Heart right ventricle (tissue), 16 donors: ENCODE measurements at regions not wholly inside any gene's neighbourhood (a gene's known extent, or its start where the extent isn't known, plus 50 kb on each side); places are given as distances from the start of the nearest gene placed in this dataset.

Source experiments
- ATAC-seq, 8 donors: fragments of 200-7000 bp; cut with Tn5 transposase; one replicate each; pipeline ENCODE4 v1.9.1; 2020; ENCODE audit warnings: mild to moderate bottlenecking in 8 of 8, moderate library complexity in 8 of 8, moderate number of reproducible peaks in 1 of 8
- DNase-seq, 2 donors: peaks; one replicate each; pipeline ENCODE4 v3.0.0-alpha.2; 2020
- H3K27ac ChIP-seq, 10 donors: fragments of 200-600 bp; sonication (generic) in 2 of 10; one replicate each; pipeline versions ENCODE4 v1.5.0 to v1.8.0; 2020 to 2022; ENCODE audit warnings: mild to moderate bottlenecking in 3 of 10
- H3K27me3 ChIP-seq, 7 donors: fragments of 200-600 bp; one replicate each; pipeline ENCODE4 v1.8.0; 2021 to 2022; ENCODE audit warnings: mild to moderate bottlenecking in 2 of 7
- H3K36me3 ChIP-seq, 9 donors: fragments of 200-600 bp; sonication (generic) in 1 of 9; one replicate each; pipeline versions ENCODE4 v1.5.0 to v1.8.0; 2020 to 2022; ENCODE audit warnings: mild to moderate bottlenecking in 2 of 9
- H3K4me1 ChIP-seq, 9 donors: fragments of 200-600 bp; sonication (generic) in 1 of 9; one replicate each; pipeline versions ENCODE4 v1.5.0 to v1.8.0; 2020 to 2022; ENCODE audit warnings: mild to moderate bottlenecking in 4 of 9
- H3K4me3 ChIP-seq, 10 donors: fragments of 200-600 bp; sonication (generic) in 2 of 10; one replicate each; pipeline versions ENCODE4 v1.5.0 to v1.8.0; 2020 to 2022; ENCODE audit warnings: mild to moderate bottlenecking in 7 of 10, moderate library complexity in 2 of 10
- H3K9me3 ChIP-seq, 11 donors: fragments of 200-600 bp in 10 of 11; sonication (generic) in 2 of 11; one replicate each; pipeline versions ENCODE4 v1.5.0 to v1.8.0; 2013 to 2022; ENCODE audit warnings: mild to moderate bottlenecking in 2 of 11, control low read depth in 1 of 11, moderate library complexity in 1 of 11
- CTCF ChIP-seq, 9 donors: fragments of 200-600 bp; sonication (generic) in 2 of 9; IDR thresholded peaks; one replicate each; pipeline versions ENCODE4 v1.5.0 to v1.8.0; 2021 to 2022; ENCODE audit warnings: antibody characterized with exemption in 9 of 9, mild to moderate bottlenecking in 5 of 9, moderate library complexity in 1 of 9
- WGBS, 2 donors: extraction: QIAGEN DNeasy Blood & Tissue Kit; methylation state at CpG; one replicate each; pipeline ENCODE4 v1.1.7; 2013; ENCODE audit warnings: inconsistent platforms in 1 of 2; 5-methylcytosine and 5-hydroxymethylcytosine counted together
- intact Hi-C, 10 donors: fragments of 100-400 bp; cut with DNase I; formaldehyde crosslinking; loops; one replicate each; pipeline versions ENCODE4 v1.11.1 to v1.14.2; 2022
- donor health status: Arrhythmogenic right ventricular cardiomyopathy.
- donor health status: ischemic (EF 13 %, LVEDD 7.1; RV severe dilation, severe dysfunction).
- donor health status: healthy with polysubstance abuse.
- donor health status: DM: no; HTN: yes; CAD: no.
- donor health status: DM: no; HTN: no; CAD: no.
- donor health status: ischemic (EF 25% LVEDD 6.9; RV normal size, moderate dysfunction).
- donor health status: ischemic (EF 25% LVEDD 5.7; RV mildly dilated, moderate dysfunction).
- donor health status: healthy.
- donor health status: DM: yes; HTN: yes; CAD: no.
- donor health status: Ischemic cardiomyopathy.
- donor health status: ischemic (EF 35%, LVEDD 5.7; RV mildly dilated, moderate dysfunction).
- donor health status: nonischemic (EF 11% LVEDD 7.7; RV severe dilation, severe dysfunction).
- donor health status: DM: yes; HTN: yes; CAD: no.
- donor health status: PGD.
- donor health status: ischemic (EF 29% LVEDD 5.4; RV normal size, mild dysfunction).
- donor health status: nonischemic (EF 23%, LVEDD 6.1; RV moderate dilation, normal function).

DNA sequence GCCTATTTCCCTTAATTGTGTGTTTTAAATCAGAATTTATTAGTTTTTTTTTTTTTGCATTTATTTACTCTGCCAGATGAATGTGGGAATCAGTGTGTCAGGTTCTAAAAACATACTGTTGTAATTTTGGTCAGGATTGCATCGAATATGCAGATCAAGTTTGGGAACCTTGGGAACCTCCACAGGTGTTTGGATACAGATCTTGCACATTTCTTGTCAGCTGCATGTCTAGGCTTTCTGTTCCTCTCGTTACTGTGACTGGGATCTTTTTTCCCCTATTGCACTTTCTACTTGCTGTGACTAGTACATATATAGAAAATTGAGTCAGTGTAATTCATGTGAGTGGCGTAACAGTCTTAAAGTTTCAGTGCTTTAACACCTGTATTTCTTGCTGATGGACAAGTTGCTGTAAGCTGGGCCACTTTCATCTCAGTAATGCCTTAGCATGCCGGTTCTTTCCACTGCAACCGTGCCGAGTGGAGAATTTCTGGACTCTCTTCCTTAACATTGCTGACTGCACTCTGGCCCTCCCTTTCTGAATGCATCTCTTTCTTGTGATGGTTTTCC lies 112.5 kb downstream of the TENT4A start:
- intact Hi-C loops: loop anchor here in 1 of 10 donors (10.0 kb wide), 1 partner anchor 569 kb away; the partner anchor contains the start of gene ADCY2
- DNase-seq: no peak
- TF ChIP-seq CTCF (IDR thresholded peaks at IDR 0.05): no peak
- H3K27ac ChIP-seq: no peak overlapping the region
- H3K27me3 ChIP-seq: peaks cover 0 to 24% (median 6%) of the 10 kb centered on the region in 7 donors
- WGBS, 2 donors: 85 to 87% methylated on average over 6 of the region's 6 CpGs
- ATAC-seq: no peak
- no peaks in the 10 kb centered on the region for H3K36me3 ChIP-seq
- no peaks in the 10 kb centered on the region for H3K4me1 ChIP-seq
- peaks cover 0 to 17% (median 4%) of the 10 kb centered on the region in 11 donors for H3K9me3 ChIP-seq
- no peak overlapping the region for H3K4me3 ChIP-seq

GRCh38 chr5:6826756-6827155 lies 113.5 kb downstream of the TENT4A start:
- peaks cover 0 to 8% (median under 1%) of the 10 kb centered on the region in 11 donors for H3K9me3 ChIP-seq
- no peak overlapping the region for H3K27ac ChIP-seq
- H3K4me3 ChIP-seq: no peak overlapping the region
- no peak for TF ChIP-seq CTCF (IDR thresholded peaks at IDR 0.05)
- peaks cover 0 to 24% (median 5%) of the 10 kb centered on the region in 7 donors for H3K27me3 ChIP-seq
- intact Hi-C loops: loop anchor here in 1 of 10 donors (10.0 kb wide), 1 partner anchor 568 kb away; the partner anchor contains the start of gene ADCY2
- 75 to 84% methylated on average over 6 of the region's 6 CpGs for WGBS, 2 donors
- DNase-seq: no peak
- ATAC-seq: no peak
- no peaks in the 10 kb centered on the region for H3K4me1 ChIP-seq
- H3K36me3 ChIP-seq: no peaks in the 10 kb centered on the region

DNA sequence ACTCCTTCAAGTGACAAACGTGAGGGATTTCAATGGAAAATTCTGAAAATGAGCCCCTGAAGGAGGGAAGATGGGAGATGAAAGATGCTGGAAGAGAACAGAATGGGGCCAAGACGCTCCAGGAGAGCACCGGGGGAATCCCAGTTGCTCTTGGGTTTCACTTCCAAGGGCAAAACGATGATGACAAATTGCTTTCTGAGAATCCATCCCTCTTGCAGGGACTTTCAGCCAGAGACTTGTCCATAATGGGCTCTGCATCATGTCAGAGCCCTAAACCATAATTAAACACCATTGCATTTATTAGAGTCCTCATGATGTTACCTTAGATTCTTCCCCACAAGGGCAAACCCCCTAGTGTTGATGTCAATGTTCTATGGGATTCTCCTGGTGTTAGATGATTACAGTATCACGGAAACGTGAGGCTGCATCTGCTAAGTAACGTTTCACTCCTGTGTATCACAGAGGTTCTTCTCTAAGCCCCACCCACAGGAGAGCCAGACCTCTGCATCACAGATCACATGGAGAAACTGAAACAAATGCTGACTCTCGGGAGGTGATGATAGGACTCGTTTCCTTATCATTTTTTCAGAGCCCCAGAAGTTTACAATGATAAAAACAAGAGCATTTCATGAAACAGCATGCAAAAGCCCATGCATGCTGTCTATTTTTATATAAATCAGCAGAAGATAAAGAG lies 114.4 kb downstream of the TENT4A start:
- 41 to 47% methylated on average over 9 of the region's 9 CpGs for WGBS, 2 donors
- intact Hi-C loops: loop anchor here in 1 of 10 donors (10.0 kb wide), 1 partner anchor 567 kb away; the partner anchor contains the start of gene ADCY2
- no peak for ATAC-seq

More for the DNA sequence above, 114.4 kb downstream of the TENT4A start:
- H3K4me3 ChIP-seq: peak overlapping the region in 2 of 10 donors; percentile 11 to 36
- peak overlapping the region in 1 of 10 donors; percentile 37 for H3K27ac ChIP-seq
- no peaks in the 10 kb centered on the region for H3K9me3 ChIP-seq
- TF ChIP-seq CTCF (IDR thresholded peaks at IDR 0.05): no peak
- DNase-seq: no peak
- H3K27me3 ChIP-seq: peaks cover 0 to 24% (median 4%) of the 10 kb centered on the region in 7 donors
- peaks cover 0 to 6% (median 6%) of the 10 kb centered on the region in 9 donors for H3K4me1 ChIP-seq
- no peaks in the 10 kb centered on the region for H3K36me3 ChIP-seq
